GM23338 (cell line): ENCODE measurements at regions not wholly inside any gene's neighbourhood (a gene's known extent, or its start where the extent isn't known, plus 50 kb on each side); places are given as distances from the start of the nearest gene placed in this dataset.

ENCODE experiments used
- ATAC-seq: fragments of 200-7000 bp; cut with Tn5 transposase; 3 replicates; pipeline ENCODE4 v1.9.1; 2020
- DNase-seq: peaks from one replicate; pipeline ENCODE4 v3.0.0-alpha.2; 2015; ENCODE audit warnings: low spot score
- H2AFZ ChIP-seq: fragments of 200-600 bp; sonication (generic); 2 replicates; pipeline ENCODE4 v1.8.0; 2016; ENCODE audit warnings: antibody characterized with exemption, mild to moderate bottlenecking, moderate library complexity
- H3F3A ChIP-seq: fragments of 200-600 bp; sonication (generic); replicated peaks from 2 replicates; pipeline ENCODE4 v1.8.0; 2017; ENCODE audit warnings: antibody characterized with exemption, mixed run types, low read depth
- H3K27ac ChIP-seq: fragments of 200-600 bp; sonication (generic); 2 replicates; pipeline ENCODE4 v1.6.1; 2016; ENCODE audit warnings: low read depth
- H3K27me3 ChIP-seq: fragments of 200-600 bp; sonication (generic); 2 replicates; pipeline ENCODE4 v1.8.0; 2016; ENCODE audit warnings: mild to moderate bottlenecking, mixed run types, moderate library complexity; ENCODE audit not compliant: insufficient read depth
- H3K36me3 ChIP-seq: fragments of 200-600 bp; sonication (generic); 2 replicates; pipeline ENCODE4 v1.8.0; 2016; ENCODE audit warnings: mild to moderate bottlenecking; ENCODE audit not compliant: insufficient read depth
- H3K4me1 ChIP-seq: fragments of 200-600 bp; sonication (generic); 2 replicates; pipeline ENCODE4 v1.8.0; 2016; ENCODE audit warnings: mild to moderate bottlenecking, moderate library complexity; ENCODE audit not compliant: insufficient read depth
- H3K4me2 ChIP-seq: fragments of 200-600 bp; sonication (generic); 2 replicates; pipeline ENCODE4 v1.7.1; 2017; ENCODE audit warnings: mixed run types
- H3K4me3 ChIP-seq: fragments of 200-600 bp; sonication (generic); 2 replicates; pipeline ENCODE4 v1.6.1; 2016; ENCODE audit warnings: mixed run types
- H3K79me2 ChIP-seq: fragments of 200-600 bp; sonication (generic); replicated peaks from 2 replicates; pipeline ENCODE4 v1.8.0; 2017; ENCODE audit warnings: mild to moderate bottlenecking; ENCODE audit not compliant: insufficient read depth
- H3K9me2 ChIP-seq: fragments of 200-600 bp; sonication (generic); 2 replicates; pipeline ENCODE4 v1.8.0; 2017; ENCODE audit not compliant: insufficient read depth
- H4K20me1 ChIP-seq: fragments of 200-600 bp; sonication (generic); replicated peaks from 2 replicates; pipeline ENCODE4 v1.8.0; 2017; ENCODE audit warnings: mild to moderate bottlenecking; ENCODE audit not compliant: insufficient read depth
- H3K27ac Mint-ChIP-seq: 2 replicates; pipeline ENCODE4 v1.8.0; 2020; ENCODE audit warnings: inconsistent platforms, mild to moderate bottlenecking, moderate library complexity, mixed read lengths
- H3K27me3 Mint-ChIP-seq: 3 replicates; pipeline ENCODE4 v1.8.0; 2022; ENCODE audit warnings: low read depth, mild to moderate bottlenecking, moderate library complexity, mixed read lengths, inconsistent platforms; ENCODE audit not compliant: insufficient read depth, poor library complexity
- H3K36me3 Mint-ChIP-seq: 3 replicates; pipeline ENCODE4 v1.8.0; 2021; ENCODE audit warnings: low read depth, mild to moderate bottlenecking, inconsistent platforms, moderate library complexity, mixed read lengths
- H3K4me1 Mint-ChIP-seq: 3 replicates; pipeline ENCODE4 v1.8.0; 2020; ENCODE audit warnings: mild to moderate bottlenecking, inconsistent platforms, mixed read lengths
- H3K4me3 Mint-ChIP-seq: 3 replicates; pipeline ENCODE4 v1.8.0; 2021; ENCODE audit warnings: moderate library complexity, mild to moderate bottlenecking, inconsistent platforms, mixed read lengths
- H3K9me3 Mint-ChIP-seq: 3 replicates; pipeline ENCODE4 v1.8.0; 2020; ENCODE audit warnings: moderate library complexity, mild to moderate bottlenecking, inconsistent platforms, mixed read lengths
- CREB1 ChIP-seq: fragments of 250-450 bp; sonication (Bioruptor Pico); IDR thresholded peaks from 2 replicates; pipeline ENCODE4 v1.5.0; 2020; ENCODE audit warnings: low read depth, mild to moderate bottlenecking, moderate library complexity
- EZH2 ChIP-seq: fragments of 200-600 bp; sonication (generic); IDR thresholded peaks from one replicate; pipeline ENCODE4 v1.8.0; 2017; ENCODE audit warnings: antibody characterized with exemption, mild to moderate bottlenecking, low read depth; ENCODE audit not compliant: unreplicated experiment
- EZH2phosphoT487 ChIP-seq: fragments of 200-600 bp; sonication (generic); IDR thresholded peaks from one replicate; pipeline ENCODE4 v1.8.1; 2018; ENCODE audit warnings: antibody characterized with exemption; ENCODE audit not compliant: unreplicated experiment
- JUNB ChIP-seq: IDR thresholded peaks from one replicate; pipeline ENCODE4 v1.6.1; 2016; ENCODE audit warnings: antibody characterized with exemption; ENCODE audit not compliant: unreplicated experiment
- POLR2AphosphoS5 ChIP-seq: IDR thresholded peaks from 2 replicates; pipeline ENCODE4 v1.6.1; 2016; ENCODE audit warnings: antibody characterized with exemption, low read depth
- STAT1 ChIP-seq: IDR thresholded peaks from one replicate; pipeline ENCODE4 v1.6.1; 2016; ENCODE audit warnings: antibody characterized with exemption; ENCODE audit not compliant: unreplicated experiment
- ZNF331 ChIP-seq: fragments of 250-450 bp; sonication (Bioruptor Pico); IDR thresholded peaks from 2 replicates; pipeline ENCODE4 v1.5.0; 2020; ENCODE audit warnings: low read depth, mild to moderate bottlenecking, moderate library complexity
- TF ChIP-seq, protein P1 (sequence below): fragments of 250-450 bp; sonication (Bioruptor Pico); IDR thresholded peaks from 2 replicates; pipeline ENCODE4 v1.5.0; 2020; ENCODE audit warnings: mild to moderate bottlenecking, moderate library complexity
- TF ChIP-seq, protein P2 (sequence below): IDR thresholded peaks from one replicate; pipeline ENCODE4 v1.6.1; 2018; ENCODE audit warnings: antibody characterized with exemption; ENCODE audit not compliant: unreplicated experiment
- TF ChIP-seq, protein P3 (sequence below), 2 experiments: fragments of 200-600 bp in 1 of 2; sonication (generic) in 1 of 2; conservative IDR thresholded peaks; 2 replicates each; pipeline versions ENCODE4 v1.5.1 to v1.6.1; 2016 to 2017; ENCODE audit warnings: antibody characterized with exemption in 2 of 2, low read depth in 2 of 2, mild to moderate bottlenecking in 2 of 2, moderate library complexity in 1 of 2

DNA sequence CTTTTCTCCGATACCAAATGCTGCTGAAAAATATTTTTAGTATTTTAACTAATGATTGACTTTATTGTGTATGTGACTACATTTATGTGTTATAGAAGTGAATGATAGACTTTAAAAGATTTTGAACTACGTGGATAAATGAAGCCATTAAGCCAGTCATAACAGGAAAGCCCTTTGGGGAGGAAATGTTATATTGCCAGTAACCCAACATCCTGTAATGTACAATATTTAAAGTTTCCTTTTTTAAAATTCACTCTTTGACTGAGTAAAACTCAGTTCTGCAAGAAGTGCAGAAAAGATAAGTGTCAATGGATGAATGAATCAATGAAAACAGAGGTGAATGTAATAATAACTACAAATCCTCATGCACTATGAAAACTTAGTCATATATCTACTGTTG is 102.6 kb upstream of the TLE4 start:
- TF ChIP-seq CREB1 (CRISPR knock-in tag) (no peak), STAT1 (no peak), EZH2phosphoT487 (no peak), EZH2 (no peak), POLR2AphosphoS5 (no peak), ZNF331 (CRISPR knock-in tag) (no peak), JUNB (no peak)
- TF ChIP-seq, protein P1, sequence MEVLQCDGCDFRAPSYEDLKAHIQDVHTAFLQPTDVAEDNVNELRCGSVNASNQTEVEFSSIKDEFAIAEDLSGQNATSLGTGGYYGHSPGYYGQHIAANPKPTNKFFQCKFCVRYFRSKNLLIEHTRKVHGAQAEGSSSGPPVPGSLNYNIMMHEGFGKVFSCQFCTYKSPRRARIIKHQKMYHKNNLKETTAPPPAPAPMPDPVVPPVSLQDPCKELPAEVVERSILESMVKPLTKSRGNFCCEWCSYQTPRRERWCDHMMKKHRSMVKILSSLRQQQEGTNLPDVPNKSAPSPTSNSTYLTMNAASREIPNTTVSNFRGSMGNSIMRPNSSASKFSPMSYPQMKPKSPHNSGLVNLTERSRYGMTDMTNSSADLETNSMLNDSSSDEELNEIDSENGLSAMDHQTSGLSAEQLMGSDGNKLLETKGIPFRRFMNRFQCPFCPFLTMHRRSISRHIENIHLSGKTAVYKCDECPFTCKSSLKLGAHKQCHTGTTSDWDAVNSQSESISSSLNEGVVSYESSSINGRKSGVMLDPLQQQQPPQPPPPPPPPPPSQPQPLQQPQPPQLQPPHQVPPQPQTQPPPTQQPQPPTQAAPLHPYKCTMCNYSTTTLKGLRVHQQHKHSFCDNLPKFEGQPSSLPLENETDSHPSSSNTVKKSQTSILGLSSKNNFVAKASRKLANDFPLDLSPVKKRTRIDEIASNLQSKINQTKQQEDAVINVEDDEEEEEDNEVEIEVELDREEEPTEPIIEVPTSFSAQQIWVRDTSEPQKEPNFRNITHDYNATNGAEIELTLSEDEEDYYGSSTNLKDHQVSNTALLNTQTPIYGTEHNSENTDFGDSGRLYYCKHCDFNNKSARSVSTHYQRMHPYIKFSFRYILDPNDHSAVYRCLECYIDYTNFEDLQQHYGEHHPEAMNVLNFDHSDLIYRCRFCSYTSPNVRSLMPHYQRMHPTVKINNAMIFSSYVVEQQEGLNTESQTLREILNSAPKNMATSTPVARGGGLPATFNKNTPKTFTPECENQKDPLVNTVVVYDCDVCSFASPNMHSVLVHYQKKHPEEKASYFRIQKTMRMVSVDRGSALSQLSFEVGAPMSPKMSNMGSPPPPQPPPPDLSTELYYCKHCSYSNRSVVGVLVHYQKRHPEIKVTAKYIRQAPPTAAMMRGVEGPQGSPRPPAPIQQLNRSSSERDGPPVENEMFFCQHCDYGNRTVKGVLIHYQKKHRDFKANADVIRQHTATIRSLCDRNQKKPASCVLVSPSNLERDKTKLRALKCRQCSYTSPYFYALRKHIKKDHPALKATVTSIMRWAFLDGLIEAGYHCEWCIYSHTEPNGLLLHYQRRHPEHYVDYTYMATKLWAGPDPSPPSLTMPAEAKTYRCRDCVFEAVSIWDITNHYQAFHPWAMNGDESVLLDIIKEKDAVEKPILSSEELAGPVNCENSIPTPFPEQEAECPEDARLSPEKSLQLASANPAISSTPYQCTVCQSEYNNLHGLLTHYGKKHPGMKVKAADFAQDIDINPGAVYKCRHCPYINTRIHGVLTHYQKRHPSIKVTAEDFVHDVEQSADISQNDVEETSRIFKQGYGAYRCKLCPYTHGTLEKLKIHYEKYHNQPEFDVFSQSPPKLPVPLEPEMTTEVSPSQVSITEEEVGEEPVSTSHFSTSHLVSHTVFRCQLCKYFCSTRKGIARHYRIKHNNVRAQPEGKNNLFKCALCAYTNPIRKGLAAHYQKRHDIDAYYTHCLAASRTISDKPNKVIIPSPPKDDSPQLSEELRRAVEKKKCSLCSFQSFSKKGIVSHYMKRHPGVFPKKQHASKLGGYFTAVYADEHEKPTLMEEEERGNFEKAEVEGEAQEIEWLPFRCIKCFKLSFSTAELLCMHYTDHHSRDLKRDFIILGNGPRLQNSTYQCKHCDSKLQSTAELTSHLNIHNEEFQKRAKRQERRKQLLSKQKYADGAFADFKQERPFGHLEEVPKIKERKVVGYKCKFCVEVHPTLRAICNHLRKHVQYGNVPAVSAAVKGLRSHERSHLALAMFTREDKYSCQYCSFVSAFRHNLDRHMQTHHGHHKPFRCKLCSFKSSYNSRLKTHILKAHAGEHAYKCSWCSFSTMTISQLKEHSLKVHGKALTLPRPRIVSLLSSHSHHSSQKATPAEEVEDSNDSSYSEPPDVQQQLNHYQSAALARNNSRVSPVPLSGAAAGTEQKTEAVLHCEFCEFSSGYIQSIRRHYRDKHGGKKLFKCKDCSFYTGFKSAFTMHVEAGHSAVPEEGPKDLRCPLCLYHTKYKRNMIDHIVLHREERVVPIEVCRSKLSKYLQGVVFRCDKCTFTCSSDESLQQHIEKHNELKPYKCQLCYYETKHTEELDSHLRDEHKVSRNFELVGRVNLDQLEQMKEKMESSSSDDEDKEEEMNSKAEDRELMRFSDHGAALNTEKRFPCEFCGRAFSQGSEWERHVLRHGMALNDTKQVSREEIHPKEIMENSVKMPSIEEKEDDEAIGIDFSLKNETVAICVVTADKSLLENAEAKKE (CRISPR knock-in tag), result no peak
- TF ChIP-seq, protein P2, sequence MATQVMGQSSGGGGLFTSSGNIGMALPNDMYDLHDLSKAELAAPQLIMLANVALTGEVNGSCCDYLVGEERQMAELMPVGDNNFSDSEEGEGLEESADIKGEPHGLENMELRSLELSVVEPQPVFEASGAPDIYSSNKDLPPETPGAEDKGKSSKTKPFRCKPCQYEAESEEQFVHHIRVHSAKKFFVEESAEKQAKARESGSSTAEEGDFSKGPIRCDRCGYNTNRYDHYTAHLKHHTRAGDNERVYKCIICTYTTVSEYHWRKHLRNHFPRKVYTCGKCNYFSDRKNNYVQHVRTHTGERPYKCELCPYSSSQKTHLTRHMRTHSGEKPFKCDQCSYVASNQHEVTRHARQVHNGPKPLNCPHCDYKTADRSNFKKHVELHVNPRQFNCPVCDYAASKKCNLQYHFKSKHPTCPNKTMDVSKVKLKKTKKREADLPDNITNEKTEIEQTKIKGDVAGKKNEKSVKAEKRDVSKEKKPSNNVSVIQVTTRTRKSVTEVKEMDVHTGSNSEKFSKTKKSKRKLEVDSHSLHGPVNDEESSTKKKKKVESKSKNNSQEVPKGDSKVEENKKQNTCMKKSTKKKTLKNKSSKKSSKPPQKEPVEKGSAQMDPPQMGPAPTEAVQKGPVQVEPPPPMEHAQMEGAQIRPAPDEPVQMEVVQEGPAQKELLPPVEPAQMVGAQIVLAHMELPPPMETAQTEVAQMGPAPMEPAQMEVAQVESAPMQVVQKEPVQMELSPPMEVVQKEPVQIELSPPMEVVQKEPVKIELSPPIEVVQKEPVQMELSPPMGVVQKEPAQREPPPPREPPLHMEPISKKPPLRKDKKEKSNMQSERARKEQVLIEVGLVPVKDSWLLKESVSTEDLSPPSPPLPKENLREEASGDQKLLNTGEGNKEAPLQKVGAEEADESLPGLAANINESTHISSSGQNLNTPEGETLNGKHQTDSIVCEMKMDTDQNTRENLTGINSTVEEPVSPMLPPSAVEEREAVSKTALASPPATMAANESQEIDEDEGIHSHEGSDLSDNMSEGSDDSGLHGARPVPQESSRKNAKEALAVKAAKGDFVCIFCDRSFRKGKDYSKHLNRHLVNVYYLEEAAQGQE, result no peak
- TF ChIP-seq, protein P3, sequence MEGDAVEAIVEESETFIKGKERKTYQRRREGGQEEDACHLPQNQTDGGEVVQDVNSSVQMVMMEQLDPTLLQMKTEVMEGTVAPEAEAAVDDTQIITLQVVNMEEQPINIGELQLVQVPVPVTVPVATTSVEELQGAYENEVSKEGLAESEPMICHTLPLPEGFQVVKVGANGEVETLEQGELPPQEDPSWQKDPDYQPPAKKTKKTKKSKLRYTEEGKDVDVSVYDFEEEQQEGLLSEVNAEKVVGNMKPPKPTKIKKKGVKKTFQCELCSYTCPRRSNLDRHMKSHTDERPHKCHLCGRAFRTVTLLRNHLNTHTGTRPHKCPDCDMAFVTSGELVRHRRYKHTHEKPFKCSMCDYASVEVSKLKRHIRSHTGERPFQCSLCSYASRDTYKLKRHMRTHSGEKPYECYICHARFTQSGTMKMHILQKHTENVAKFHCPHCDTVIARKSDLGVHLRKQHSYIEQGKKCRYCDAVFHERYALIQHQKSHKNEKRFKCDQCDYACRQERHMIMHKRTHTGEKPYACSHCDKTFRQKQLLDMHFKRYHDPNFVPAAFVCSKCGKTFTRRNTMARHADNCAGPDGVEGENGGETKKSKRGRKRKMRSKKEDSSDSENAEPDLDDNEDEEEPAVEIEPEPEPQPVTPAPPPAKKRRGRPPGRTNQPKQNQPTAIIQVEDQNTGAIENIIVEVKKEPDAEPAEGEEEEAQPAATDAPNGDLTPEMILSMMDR (conservative IDR thresholded peaks at IDR 0.05; ENCODE audit: low read depth in 2 of 2), result no peak
- H3K79me2 ChIP-seq, result no peaks in the 10 kb centered on the region
- H3K9me2 ChIP-seq, result no peaks in the 10 kb centered on the region; the same call in 1 of the 2 replicates
- no peaks in the 10 kb centered on the region for H3F3A ChIP-seq
- no peaks in the 10 kb centered on the region for H3K27me3 ChIP-seq
- Mint-ChIP-seq H3K27me3 (no peaks in the 10 kb centered on the region), H3K36me3 (no peaks in the 10 kb centered on the region), H3K9me3 (no peaks in the 10 kb centered on the region), H3K4me3 (no peak overlapping the region), H3K27ac (no peak overlapping the region), H3K4me1 (no peaks in the 10 kb centered on the region)
- H3K4me2 ChIP-seq, result no peak overlapping the region
- H3K4me1 ChIP-seq, result peaks cover 8% of the 10 kb centered on the region; the same call in 1 of the 2 replicates
- H2AFZ ChIP-seq, result no peak overlapping the region
- ATAC-seq (no peak), DNase-seq (no peak)
- H3K27ac ChIP-seq, result no peak overlapping the region
- no peak overlapping the region for H3K4me3 ChIP-seq
- H4K20me1 ChIP-seq, result no peaks in the 10 kb centered on the region
- H3K36me3 ChIP-seq, result no peaks in the 10 kb centered on the region
